SK-N-MC (cell line): ENCODE measurements at regions not wholly inside any gene's neighbourhood (a gene's known extent, or its start where the extent isn't known, plus 50 kb on each side); places are given as distances from the start of the nearest gene placed in this dataset.

ENCODE experiments used
- EZH2 ChIP-seq: fragments of 200-600 bp; sonication (generic); IDR thresholded peaks from one replicate; pipeline ENCODE4 v1.6.1; 2017; ENCODE audit warnings: antibody characterized with exemption
- FOXP2 ChIP-seq: optimal IDR thresholded peaks from 2 replicates; pipeline ENCODE3; 2011; ENCODE audit warnings: mild to moderate bottlenecking, moderate library complexity; ENCODE audit not compliant: insufficient read depth; ENCODE audit errors: extremely low read length, control extremely low read depth
- POLR2AphosphoS5 ChIP-seq: IDR thresholded peaks from 2 replicates; pipeline ENCODE4 v1.6.1; 2012; ENCODE audit warnings: mild to moderate bottlenecking, low read depth, low read length, borderline replicate concordance

GRCh38 chr20:47863315-47863965, 78.2 kb upstream of the SULF2 start:
- TF ChIP-seq EZH2: no peak
- no peak for TF ChIP-seq POLR2AphosphoS5
- TF ChIP-seq FOXP2: no peak
